Left lung (tissue), 4 donors: ENCODE measurements at regions not wholly inside any gene's neighbourhood (a gene's known extent, or its start where the extent isn't known, plus 50 kb on each side); places are given as distances from the start of the nearest gene placed in this dataset.
"Not testable (repeated sequence)": the region's sequence is repeated elsewhere in the genome, so short reads cannot be mapped to it uniquely, and the experiment has no call there.

Experiments used
- ATAC-seq: fragments of 200-7000 bp; cut with Tn5 transposase; one replicate; pipeline ENCODE4 v1.9.1; 2020; ENCODE audit warnings: moderate library complexity
- DNase-seq, 4 donors: peaks; one replicate each; pipeline ENCODE4 v3.0.0-alpha.2; 2013 to 2020
- H3K27ac ChIP-seq, 2 donors: fragments of 200-600 bp; sonication (generic) in 1 of 2; one replicate each; pipeline versions ENCODE4 v1.5.0 to v1.8.0; 2020 to 2021
- H3K27me3 ChIP-seq, 2 donors: fragments of 200-600 bp; sonication (generic) in 1 of 2; one replicate each; pipeline versions ENCODE4 v1.5.0 to v1.8.0; 2020 to 2021
- H3K36me3 ChIP-seq, 2 donors: fragments of 200-600 bp; sonication (generic) in 1 of 2; one replicate each; pipeline versions ENCODE4 v1.5.0 to v1.8.0; 2020 to 2021
- H3K4me1 ChIP-seq, 2 donors: fragments of 200-600 bp; one replicate each; pipeline ENCODE4 v1.8.0; 2021
- H3K4me3 ChIP-seq, 2 donors: fragments of 200-600 bp; sonication (generic) in 1 of 2; one replicate each; pipeline versions ENCODE4 v1.5.0 to v1.8.0; 2020 to 2021; ENCODE audit warnings: mild to moderate bottlenecking in 1 of 2
- H3K9me3 ChIP-seq, 2 donors: fragments of 200-600 bp; sonication (generic) in 1 of 2; one replicate each; pipeline versions ENCODE4 v1.5.0 to v1.8.0; 2020 to 2021
- intact Hi-C, 2 donors: fragments of 100-400 bp; cut with DNase I; formaldehyde crosslinking; loops; one replicate each; pipeline versions ENCODE4 v1.11.2 to v1.14.2; 2022
- TF ChIP-seq, protein P1 (sequence below), 2 donors: fragments of 200-600 bp; sonication (generic) in 1 of 2; IDR thresholded peaks; one replicate each; pipeline versions ENCODE4 v1.5.0 to v1.8.0; 2021; ENCODE audit warnings: antibody characterized with exemption in 2 of 2
- donor health status: DM: no; HTN: yes; CAD: no.
- donor health status: DM: no; HTN: no; CAD: no.

GRCh38 chr6:85764844-85765243 is 122.2 kb upstream of the SYNCRIP start:
- Histone ChIP-seq H3K9me3 (no peaks in the 10 kb centered on the region), H3K36me3 (no peaks in the 10 kb centered on the region), H3K27me3 (no peaks in the 10 kb centered on the region), H3K4me1 (no peaks in the 10 kb centered on the region), H3K27ac (no peak overlapping the region), H3K4me3 (no peak overlapping the region)
- TF ChIP-seq, protein P1, sequence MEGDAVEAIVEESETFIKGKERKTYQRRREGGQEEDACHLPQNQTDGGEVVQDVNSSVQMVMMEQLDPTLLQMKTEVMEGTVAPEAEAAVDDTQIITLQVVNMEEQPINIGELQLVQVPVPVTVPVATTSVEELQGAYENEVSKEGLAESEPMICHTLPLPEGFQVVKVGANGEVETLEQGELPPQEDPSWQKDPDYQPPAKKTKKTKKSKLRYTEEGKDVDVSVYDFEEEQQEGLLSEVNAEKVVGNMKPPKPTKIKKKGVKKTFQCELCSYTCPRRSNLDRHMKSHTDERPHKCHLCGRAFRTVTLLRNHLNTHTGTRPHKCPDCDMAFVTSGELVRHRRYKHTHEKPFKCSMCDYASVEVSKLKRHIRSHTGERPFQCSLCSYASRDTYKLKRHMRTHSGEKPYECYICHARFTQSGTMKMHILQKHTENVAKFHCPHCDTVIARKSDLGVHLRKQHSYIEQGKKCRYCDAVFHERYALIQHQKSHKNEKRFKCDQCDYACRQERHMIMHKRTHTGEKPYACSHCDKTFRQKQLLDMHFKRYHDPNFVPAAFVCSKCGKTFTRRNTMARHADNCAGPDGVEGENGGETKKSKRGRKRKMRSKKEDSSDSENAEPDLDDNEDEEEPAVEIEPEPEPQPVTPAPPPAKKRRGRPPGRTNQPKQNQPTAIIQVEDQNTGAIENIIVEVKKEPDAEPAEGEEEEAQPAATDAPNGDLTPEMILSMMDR (IDR thresholded peaks at IDR 0.05): no peak
- intact Hi-C loops: no loop called here
- DNase-seq: no peak
- ATAC-seq: no peak

DNA sequence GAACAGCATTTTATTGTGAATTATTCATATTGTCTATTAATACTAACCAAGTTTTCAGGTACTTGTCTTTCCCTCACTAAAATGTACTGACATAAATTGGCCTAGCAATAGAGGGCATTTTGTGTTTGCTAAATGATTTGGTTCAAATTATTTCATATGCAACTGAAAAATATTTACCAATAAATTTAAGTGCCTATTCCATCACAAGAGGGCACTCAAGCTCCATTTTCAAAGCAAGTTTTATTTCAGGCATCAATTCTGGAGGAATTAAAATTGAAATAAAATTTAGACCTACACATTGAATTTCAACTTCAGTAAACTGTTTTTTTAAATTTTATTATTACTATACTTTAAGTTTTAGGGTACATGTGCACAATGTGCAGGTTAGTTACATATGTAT is 114.3 kb upstream of the SYNCRIP start:
- ATAC-seq (no peak), DNase-seq (peak in 2 of 4 donors; percentile 24 to 47)
- Histone ChIP-seq H3K27ac (no peak overlapping the region), H3K27me3 (no peaks in the 10 kb centered on the region), H3K9me3 (no peaks in the 10 kb centered on the region), H3K4me3 (no peak overlapping the region), H3K36me3 (no peaks in the 10 kb centered on the region), H3K4me1 (no peaks in the 10 kb centered on the region)
- TF ChIP-seq, protein P1 (IDR thresholded peaks at IDR 0.05): peak in 1 of 2 donors; percentile 28
- intact Hi-C loops: no loop called here

- Histone ChIP-seq H3K27ac (no peak overlapping the region), H3K27me3 (no peaks in the 10 kb centered on the region), H3K4me1 (no peaks in the 10 kb centered on the region), H3K9me3 (no peaks in the 10 kb centered on the region), H3K4me3 (no peak overlapping the region), H3K36me3 (no peaks in the 10 kb centered on the region)
- TF ChIP-seq, protein P1 (IDR thresholded peaks at IDR 0.05): no peak
- ATAC-seq (no peak), DNase-seq (no peak)
- intact Hi-C loops: no loop called here
Measured at GRCh38 chr6:85754894-85755293, 112.2 kb upstream of the SYNCRIP start.

- DNase-seq: no peak
- H3K27me3 ChIP-seq: no peaks in the 10 kb centered on the region
- intact Hi-C loops: no loop called here
- ATAC-seq: no peak
- no peak overlapping the region for H3K27ac ChIP-seq
- TF ChIP-seq, protein P1 (IDR thresholded peaks at IDR 0.05): no peak
- no peaks in the 10 kb centered on the region for H3K9me3 ChIP-seq
- H3K36me3 ChIP-seq: no peaks in the 10 kb centered on the region
- H3K4me3 ChIP-seq: no peak overlapping the region
- peaks cover 0 to 4% of the 10 kb centered on the region in 2 donors for H3K4me1 ChIP-seq
Measured at GRCh38 chr6:85752602-85753001, 109.9 kb upstream of the SYNCRIP start.

GRCh38 chr6:85751374-85752055 is 108.8 kb upstream of the SYNCRIP start:
- H3K27me3 ChIP-seq: no peaks in the 10 kb centered on the region
- peaks cover 0 to 4% of the 10 kb centered on the region in 2 donors for H3K4me1 ChIP-seq
- no peak overlapping the region for H3K4me3 ChIP-seq
- intact Hi-C loops: no loop called here
- H3K27ac ChIP-seq: no peak overlapping the region
- ATAC-seq: no peak
- no peaks in the 10 kb centered on the region for H3K9me3 ChIP-seq
- no peak for DNase-seq
- H3K36me3 ChIP-seq: no peaks in the 10 kb centered on the region
- TF ChIP-seq, protein P1 (IDR thresholded peaks at IDR 0.05): no peak

GRCh38 chr6:85750146-85750545 is 107.5 kb upstream of the SYNCRIP start:
- H3K4me1 ChIP-seq, ATAC-seq, DNase-seq, H3K36me3 ChIP-seq, intact Hi-C loops, H3K27ac ChIP-seq, H3K4me3 ChIP-seq, H3K9me3 ChIP-seq, H3K27me3 ChIP-seq: not testable (repeated sequence)
